Esophagus mucosa (tissue), 1 donor: ENCODE measurements at regions not wholly inside any gene's neighbourhood (a gene's known extent, or its start where the extent isn't known, plus 50 kb on each side); places are given as distances from the start of the nearest gene placed in this dataset.

ENCODE experiments used
- ATAC-seq: fragments of 200-7000 bp; cut with Tn5 transposase; one replicate; pipeline ENCODE4 v1.9.1; 2020
- donor health status: DM: yes; HTN: yes; CAD: no.

- ATAC-seq, result no peak
Measured at GRCh38 chr10:47237316-47238260, 62.4 kb upstream of the GDF10 start.

- no peak for ATAC-seq
Measured at GRCh38 chr10:47238331-47239095, 61.5 kb upstream of the GDF10 start.

- ATAC-seq, result no peak
Measured at GRCh38 chr10:47239211-47239610, 60.8 kb upstream of the GDF10 start.

- ATAC-seq, result no peak
Measured at GRCh38 chr10:47240173-47240572, 59.8 kb upstream of the GDF10 start.

GRCh38 chr10:47241256-47241655 lies 58.7 kb upstream of the GDF10 start:
- ATAC-seq, result no peak

GRCh38 chr10:47241946-47242867 lies 57.8 kb upstream of the GDF10 start:
- ATAC-seq, result no peak

GRCh38 chr10:47243356-47243755 lies 56.6 kb upstream of the GDF10 start:
- no peak for ATAC-seq

GRCh38 chr10:47243791-47244190 lies 56.2 kb upstream of the GDF10 start:
- ATAC-seq, result no peak

GRCh38 chr10:47244560-47245500 lies 55.2 kb upstream of the GDF10 start:
- no peak for ATAC-seq

GRCh38 chr10:47245731-47246350 lies 54.2 kb upstream of the GDF10 start:
- ATAC-seq, result peak; percentile 20

- no peak for ATAC-seq
Measured at GRCh38 chr10:47246406-47247147, 53.4 kb upstream of the GDF10 start.

- ATAC-seq, result no peak
Measured at GRCh38 chr10:47247148-47248059, 52.6 kb upstream of the GDF10 start.

- no peak for ATAC-seq
Measured at GRCh38 chr10:47248386-47249090, 51.5 kb upstream of the GDF10 start.

GRCh38 chr10:47249881-47250280 lies 50.1 kb upstream of the GDF10 start:
- ATAC-seq, result no peak
